PC-3 (cell line): ENCODE measurements at regions not wholly inside any gene's neighbourhood (a gene's known extent, or its start where the extent isn't known, plus 50 kb on each side); places are given as distances from the start of the nearest gene placed in this dataset.

Experiments used
- CTCF ChIP-seq: fragments of 300-600 bp; sonication (generic); conservative IDR thresholded peaks from 2 replicates; pipeline ENCODE4 v1.5.1; 2017; ENCODE audit warnings: antibody characterized with exemption, low read depth, mild to moderate bottlenecking, low read length
- EZH2 ChIP-seq: fragments of 300-600 bp; sonication (generic); IDR thresholded peaks from one replicate; pipeline ENCODE4 v1.6.1; 2017; ENCODE audit warnings: antibody characterized with exemption, mild to moderate bottlenecking, low read length; ENCODE audit not compliant: unreplicated experiment
- EZH2phosphoT487 ChIP-seq: fragments of 300-600 bp; sonication (generic); IDR thresholded peaks from 2 replicates; pipeline ENCODE4 v1.6.1; 2018; ENCODE audit warnings: mild to moderate bottlenecking, antibody characterized with exemption, low read length, borderline replicate concordance

GRCh38 chr7:47720907-47721244, 139.0 kb upstream of the TNS3 start:
- no peak for TF ChIP-seq CTCF
- TF ChIP-seq EZH2 = no peak
- no peak for TF ChIP-seq EZH2phosphoT487
